HK-2 (cell line): ENCODE measurements at regions not wholly inside any gene's neighbourhood (a gene's known extent, or its start where the extent isn't known, plus 50 kb on each side); places are given as distances from the start of the nearest gene placed in this dataset.

Experiments
- DNase-seq: peaks from one replicate; pipeline ENCODE4 v3.0.0-alpha.2; 2018; ENCODE audit not compliant: unreplicated experiment

DNA sequence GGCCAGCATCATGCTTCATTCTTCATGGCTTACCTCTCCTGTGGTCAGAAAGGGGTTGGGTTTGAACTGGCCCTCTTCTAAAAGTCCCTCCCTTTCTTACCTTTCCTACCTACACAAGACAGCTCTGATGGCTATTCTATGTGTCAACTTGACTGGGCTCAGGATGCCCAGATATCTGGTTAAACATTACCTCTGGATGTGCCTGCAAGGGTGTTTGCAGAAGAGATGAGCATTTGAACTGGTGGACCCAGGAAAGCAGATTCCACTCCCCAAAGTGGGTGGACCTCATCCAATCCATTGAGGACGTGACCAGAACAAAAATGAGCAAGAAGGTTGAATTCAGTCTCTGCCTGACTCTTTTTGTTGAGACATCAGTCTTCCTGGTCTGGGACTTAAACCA, 79.0 kb upstream of the TCF7L2 start:
- no peak for DNase-seq

DNA sequence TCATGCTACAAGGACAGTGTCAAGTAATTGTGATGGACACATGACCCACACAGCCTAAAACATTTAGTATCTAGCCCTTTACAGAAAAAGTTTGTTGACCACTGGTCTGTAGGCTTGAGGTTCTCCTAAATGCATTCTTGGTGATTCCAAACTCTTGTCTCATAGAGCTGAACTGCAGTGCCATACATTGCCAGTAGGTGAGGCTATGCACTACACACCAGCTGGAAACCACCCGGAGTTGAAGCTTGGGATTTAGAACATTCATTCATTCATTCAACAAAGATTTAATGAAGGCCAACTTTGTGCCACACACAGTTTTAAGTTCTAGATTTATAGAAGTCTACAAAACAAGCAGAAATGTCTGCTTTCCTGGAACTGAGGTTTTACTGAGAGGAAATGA, 77.3 kb upstream of the TCF7L2 start:
- DNase-seq: no peak

DNA sequence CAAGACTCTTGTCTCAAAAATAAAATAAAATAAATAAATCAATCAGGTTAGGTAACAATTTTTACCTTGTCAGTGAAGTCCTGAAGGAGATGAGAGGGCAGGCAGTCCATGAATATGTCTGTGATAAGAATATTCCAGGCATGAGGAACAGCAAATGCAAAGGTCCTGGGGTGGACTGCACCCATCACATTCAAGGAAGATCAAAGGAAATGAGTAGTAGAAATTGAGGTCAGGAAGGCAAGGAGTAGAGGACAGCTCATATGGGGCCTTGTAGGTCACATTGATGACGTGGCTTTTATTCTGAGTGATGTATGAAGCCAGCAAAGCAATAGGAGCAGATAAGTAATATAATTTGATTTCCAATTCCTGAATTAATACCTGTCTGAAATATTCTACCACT, 76.5 kb upstream of the TCF7L2 start:
- no peak for DNase-seq

DNA sequence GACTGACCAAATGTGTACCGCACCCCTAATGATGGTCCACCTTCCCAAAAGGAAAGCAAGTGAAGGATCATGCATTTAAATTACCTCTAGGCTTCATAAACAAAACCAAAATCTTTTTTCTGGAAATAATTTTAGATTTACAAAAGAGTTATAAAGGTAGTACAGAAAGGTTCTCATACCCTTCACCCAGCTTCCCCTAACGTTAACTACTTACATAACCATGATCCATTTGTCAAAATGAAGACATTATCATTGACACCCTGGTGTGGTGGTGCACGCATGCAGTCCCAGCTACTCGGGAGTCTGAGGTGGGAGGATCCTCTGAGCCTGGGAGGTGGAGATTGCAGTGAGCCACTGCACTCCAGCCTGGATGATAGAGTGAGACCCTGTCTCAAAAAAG, 75.1 kb upstream of the TCF7L2 start:
- DNase-seq: no peak

DNA sequence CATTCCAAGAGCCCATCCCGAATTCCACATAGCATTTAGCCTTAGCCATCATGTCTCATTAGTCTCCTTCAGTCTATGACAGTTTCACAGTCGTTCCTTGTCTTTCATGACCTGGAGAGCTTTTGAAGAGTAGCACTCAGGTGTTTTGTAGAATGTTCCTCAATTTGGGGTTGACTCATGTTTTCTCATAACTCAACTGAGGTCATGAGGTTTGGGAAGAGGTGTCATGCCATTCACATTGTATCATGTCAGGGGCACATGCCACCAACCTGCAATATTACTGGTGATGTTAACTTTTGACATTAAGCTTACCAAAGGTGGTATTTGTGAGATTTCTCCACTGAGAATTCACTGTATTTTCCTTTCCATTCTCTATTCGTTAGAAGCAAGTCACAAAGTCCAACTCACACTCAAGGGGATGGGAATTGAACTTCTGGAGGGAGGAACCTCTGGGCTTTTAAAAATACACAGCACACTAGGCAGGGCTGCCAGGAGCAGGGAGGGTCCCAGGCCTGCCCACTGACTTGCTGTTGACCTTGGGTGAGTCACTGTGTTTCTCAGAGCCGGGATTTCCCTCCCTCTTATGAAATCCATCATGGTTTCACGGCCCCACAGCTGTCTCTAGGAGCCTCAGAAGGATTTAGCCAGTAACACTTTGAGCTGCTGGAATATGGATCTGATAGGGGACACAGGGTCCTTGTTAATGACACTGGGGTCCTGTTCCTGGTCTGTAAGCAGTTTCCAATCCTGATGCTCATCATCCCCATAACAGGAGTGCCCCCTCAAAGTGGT, 74.4 kb upstream of the TCF7L2 start:
- DNase-seq: peak; percentile 40

DNA sequence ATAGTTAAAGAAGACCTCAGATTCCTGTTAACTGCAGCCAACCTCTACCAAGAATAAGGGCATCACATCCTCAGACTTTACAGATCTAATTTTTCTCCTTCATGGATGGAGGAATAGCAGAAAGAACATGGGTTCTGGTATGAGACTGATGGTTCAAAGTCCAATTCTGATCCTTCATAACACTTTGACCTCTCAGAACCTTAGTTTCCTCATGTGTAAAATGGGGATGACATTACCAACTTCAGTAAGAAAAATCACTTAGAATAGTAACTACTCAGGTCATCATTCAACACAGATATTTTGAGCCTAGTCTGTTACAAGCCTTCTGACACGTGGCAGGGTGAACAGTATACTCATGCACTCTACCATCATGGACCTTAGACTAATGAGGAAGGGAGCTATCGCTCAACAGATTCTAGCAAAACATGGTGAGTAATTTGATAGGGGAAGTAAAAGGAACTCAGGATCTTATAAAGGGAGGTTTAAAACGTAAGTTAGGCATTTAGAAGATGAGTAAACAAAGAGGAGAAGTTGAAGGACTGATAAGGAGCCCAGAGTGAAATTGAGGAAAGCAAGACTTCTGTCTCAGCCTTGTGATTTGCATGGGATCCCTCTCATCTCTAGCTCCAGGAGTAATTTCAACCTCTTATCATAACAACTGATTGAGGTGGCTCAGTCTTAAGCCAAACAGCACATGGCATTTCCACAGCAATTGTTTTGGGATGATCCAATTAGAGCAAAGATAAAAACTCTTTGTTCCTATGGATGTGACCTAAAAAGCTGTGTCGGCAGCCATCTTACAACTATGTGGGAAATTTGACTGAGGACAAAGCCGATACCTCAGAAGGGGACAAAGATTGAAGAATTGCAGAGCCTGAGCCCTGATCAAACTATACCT, 69.2 kb upstream of the TCF7L2 start:
- DNase-seq: no peak

DNA sequence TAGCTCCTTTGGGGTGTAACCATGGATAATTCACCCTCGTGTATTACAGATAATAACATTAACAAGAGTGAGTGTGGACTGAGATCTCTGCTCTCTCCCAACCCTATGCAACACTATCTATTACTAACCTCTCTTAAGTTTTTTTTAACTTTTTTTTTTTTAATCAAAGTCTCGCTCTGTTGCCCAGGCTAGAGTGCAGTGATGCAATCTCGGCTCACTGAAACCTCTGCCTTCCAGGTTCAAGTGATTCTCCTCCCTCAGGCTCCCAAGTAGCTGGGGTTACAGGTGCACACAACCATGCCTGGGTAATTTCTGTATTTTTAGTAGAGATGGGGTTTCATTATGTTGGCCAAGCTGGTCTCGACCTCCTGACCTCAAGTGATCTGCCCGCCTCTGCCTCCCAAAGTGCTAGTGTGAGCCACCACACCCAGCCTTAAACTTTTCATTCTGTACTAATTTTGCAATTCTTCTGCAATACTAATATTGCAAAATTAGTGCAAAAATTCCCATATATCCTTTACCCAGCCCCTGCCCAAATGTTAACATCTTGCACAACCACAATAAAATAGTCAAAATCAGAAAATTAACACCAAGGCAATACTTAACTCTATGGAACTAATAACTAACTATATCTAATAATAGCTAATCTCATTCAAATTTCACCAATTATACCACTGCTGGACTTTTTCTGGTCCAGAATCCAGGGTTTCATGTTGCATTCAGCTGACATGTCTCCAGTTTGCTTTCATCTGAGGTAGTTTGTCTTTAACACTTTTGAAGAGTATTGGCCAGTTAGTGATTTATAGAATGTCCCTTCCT, 66.5 kb upstream of the TCF7L2 start:
- DNase-seq: no peak

DNA sequence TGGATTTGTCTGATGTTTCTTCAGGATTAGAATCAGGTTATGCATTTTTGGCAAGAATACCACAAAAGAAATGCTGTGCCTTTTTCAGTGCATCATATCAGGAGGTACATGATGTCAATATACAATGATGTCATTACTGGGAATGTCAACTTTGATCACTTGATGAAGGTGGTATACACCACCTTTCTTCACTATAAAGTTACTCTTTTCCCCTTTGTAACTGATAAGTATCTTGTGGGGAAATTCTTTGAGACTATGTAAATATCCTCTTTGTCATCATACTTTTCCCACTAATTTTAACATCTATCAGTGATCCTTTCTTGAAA, 65.9 kb upstream of the TCF7L2 start:
- DNase-seq: no peak

DNA sequence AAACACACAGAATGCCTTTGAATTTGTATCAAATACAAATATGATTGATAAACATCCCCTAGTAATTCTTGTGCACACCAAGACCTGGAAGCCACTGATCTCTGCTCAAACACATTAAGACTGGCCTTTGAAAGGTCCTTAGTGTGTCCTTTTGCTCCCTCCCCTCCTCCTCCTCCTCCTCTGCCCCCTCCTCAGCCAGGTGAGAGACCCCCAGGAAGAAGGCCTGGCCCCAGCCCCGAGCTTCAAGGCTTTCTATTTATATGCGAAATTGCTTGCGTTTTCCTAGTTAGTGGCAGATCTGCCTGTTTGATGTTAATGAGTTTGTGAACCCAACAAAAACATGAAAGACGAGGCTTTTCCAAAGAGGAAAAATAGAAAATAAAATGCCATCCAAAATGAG, 63.6 kb upstream of the TCF7L2 start:
- DNase-seq: no peak

DNA sequence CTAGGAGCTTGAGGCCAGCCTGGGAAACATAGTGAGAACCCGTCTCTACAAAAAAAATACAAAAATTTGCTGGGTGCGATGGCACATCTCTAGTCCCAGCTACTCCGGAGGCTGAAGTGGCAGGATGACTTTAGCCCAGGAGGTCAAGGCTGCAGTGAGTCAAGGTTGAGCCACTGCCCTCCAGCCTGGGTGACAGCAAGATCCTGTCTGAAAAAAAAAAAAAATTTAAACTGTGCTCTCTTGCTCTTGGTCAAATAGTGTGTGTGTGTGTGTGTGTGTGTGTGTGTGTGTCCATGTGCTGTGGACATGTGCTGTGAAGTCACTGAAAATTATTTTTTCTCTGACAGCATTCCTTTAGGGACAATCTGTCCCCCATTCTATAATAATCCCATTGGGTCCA, 62.1 kb upstream of the TCF7L2 start:
- DNase-seq: no peak

DNA sequence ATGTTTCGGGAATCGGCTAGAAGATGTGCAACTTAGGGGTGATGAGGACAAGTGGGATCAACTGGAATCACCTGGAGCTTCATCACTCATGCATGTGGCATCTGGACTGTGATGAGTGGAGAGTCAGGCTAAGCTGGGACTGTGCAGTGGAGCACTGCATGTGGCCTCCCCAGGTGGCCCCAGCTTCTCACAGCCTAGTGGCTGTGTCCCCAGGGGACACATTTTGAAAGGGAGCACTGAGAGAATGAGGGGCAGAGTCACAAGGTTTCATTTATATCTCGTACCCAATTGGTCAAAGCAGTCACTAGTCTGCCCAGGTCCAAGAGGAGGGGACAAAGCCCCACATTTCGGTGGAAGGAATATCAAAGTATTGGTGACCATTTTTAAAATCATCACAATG, 54.8 kb upstream of the TCF7L2 start:
- DNase-seq: no peak

DNA sequence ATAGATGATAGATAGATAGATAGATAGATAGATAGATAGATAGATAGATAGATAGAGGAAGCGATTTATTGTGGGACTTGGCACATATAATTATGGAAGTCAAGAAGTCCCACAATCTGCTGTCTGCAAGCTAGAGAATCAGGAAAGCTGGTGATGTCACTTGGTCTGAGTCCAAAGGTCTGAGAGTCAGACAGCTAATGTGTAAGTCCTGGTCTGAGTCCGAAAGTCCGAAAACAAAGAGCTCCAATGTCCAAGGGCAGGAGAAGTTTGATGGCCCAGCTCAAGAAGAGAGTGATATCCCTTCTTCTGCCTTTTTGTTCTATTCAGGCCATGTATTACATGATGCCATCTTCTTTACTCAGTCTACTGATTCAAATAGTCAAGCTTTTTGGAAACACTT, 53.8 kb upstream of the TCF7L2 start:
- DNase-seq: no peak

DNA sequence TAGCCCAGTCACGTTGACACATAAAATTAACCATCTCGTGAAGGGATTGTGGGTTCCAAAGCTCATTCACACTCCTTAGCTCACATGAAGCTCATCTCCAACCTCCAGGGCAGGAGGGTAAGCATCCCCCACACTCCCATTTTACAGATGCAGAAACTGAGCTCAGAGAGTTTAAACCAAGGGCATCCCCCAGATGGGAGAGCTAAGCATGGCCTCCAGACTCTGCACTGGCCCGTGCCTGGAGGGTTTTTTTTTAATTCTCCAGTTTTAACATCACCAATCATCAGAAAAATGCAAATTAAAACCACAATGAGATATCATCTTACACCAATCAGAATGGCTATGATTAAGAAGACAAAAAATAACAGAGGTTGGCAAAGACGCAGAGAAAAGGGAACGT, 53.3 kb upstream of the TCF7L2 start:
- DNase-seq: no peak

DNA sequence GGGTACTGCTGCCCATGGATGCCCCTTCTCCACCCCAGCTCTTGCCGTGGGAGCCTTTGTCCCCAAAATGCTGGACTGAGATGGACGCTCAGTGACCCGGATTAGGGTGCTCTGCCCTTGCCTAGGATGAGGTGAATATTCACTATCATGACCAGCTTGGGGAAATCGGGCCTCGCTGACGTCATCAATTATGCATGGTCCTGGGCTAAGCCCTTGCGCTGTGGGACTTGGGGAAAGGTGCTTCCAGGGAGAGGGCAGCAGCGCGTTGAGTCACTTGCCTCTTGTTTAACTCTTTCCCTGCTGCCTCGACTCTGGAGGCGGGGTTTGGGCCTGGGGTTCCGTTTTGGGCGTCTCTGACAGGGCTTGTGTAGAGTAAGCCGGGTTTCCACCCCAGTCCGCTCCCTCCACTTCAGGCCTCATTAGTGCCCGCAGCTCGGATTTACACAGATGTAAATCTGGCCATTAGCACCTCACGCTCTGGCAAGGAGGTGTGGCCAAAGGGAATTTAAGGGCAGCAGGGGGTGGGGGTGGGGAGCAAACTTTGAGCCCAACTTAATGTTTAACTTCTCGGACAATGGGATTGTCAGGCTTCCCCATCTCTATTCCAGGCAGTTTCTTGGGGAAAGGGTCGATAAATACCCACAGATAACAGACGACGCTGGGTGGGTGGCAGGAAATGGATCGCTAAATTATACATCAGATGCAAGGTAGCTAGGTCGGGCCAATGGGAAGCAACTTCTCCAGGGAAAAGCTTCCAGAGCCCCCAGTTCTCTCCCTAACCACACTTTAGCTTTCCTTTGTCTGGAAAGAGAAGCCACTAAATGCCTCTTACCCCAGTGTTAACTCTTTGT, 51.3 kb upstream of the TCF7L2 start:
- peak; percentile 86 for DNase-seq

DNA sequence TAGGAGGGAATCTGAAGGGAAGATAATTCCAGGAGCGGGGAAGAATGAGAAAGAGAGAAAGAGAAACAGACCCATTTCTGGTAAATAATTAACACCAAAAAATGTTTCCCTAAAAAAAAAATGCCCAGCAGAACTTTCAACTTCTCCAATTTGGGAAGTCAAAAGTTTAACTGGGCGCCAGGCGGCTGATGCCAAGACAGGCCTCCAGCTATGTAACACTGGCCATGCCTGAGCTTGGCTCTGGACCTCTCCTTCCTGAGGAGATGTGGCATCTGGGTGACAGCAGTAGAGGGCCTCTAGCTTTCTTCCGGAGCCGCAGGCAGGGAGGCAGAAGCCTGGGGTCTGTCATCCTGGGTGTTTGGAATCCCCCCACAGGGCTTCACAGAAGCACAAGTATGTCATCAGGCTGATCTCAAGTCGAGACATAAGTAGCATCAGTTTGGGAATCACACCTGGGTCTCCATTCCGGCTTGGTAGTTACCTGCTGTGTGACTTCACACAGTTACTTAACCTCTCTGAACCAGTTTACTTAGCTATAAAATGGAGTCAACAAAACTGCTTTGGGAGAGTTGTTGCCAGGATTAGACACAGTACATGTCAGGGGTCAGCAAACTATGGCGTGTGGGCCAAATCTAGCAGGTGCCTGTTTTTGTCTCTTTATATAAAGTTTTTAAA, 50.5 kb upstream of the TCF7L2 start:
- DNase-seq: no peak
